ENCODE measurements at regions not wholly inside any gene's neighbourhood (a gene's known extent, or its start where the extent isn't known, plus 50 kb on each side); places are given as distances from the start of the nearest gene placed in this dataset.

DNA sequence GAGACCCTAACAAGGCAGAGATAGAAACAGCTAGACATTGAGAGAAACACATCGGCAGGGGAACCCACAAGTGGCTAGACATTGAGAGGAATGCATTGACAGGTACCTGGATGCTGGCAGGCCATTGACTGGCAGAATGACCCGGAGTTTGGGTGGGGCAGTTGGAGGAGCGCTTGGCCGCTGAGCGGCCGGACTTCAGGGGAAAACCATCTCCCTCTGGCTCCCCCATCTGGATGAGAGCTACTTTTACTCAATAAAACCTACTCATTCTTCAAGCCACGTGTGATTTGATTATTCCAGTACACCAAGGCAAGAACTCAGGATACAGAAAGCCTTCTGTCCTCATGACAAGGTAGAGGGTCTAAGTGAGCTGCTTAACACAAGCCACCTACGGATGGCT is 473.4 kb downstream of the SLITRK5 start:
- no peaks in the 10 kb centered on the region for H3K9me3 Mint-ChIP-seq
- H3K27ac Mint-ChIP-seq: no peak overlapping the region
- no peaks in the 10 kb centered on the region for H3K36me3 Mint-ChIP-seq
- no peaks in the 10 kb centered on the region for H3K4me1 Mint-ChIP-seq
- H3K27me3 Mint-ChIP-seq: no peaks in the 10 kb centered on the region
- H3K4me3 Mint-ChIP-seq: no peak overlapping the region

DNA sequence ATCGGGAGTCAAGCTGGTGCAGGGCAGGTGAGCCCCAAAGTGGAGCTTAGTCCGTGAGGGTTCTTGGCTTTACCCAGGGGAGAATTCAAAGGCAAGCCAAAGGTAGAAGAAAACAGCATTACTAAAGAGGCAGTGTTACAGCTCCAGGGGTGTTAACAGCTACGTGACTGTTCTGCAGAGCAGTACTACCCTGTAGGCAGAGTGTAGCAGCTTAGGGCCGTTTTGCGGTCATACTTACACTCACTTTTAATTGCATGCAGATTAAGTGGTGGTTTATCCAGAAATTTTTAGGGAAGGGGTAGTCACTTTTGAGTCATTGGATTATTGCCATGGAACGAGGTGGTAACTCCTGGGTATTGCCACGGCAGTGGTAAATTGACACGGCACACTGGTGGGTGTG is 482.2 kb downstream of the SLITRK5 start:
- no peaks in the 10 kb centered on the region for H3K27me3 Mint-ChIP-seq
- no peak overlapping the region for H3K4me3 Mint-ChIP-seq
- H3K9me3 Mint-ChIP-seq: peaks cover 5% of the 10 kb centered on the region
- H3K27ac Mint-ChIP-seq: no peak overlapping the region
- no peaks in the 10 kb centered on the region for H3K4me1 Mint-ChIP-seq
- H3K36me3 Mint-ChIP-seq: no peaks in the 10 kb centered on the region

DNA sequence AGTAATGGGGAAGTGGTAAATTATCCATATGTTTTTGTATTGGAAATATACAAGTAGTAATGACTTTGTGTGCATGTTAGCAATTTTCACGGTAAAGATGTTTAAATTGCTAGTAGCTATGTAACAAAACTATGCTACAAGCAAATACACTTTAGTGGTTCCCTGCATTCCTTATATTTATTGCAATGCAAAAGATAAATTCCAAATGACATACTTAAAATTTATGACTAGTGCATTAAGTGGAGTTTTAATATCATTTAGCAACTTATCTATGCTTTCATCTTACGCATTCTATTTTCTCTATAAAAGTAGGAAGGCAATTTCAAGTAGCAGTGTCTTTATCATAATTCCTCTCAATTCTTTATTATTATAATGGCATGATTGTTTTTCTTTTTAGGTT is 482.8 kb downstream of the SLITRK5 start:
- Mint-ChIP-seq H3K4me1 (no peaks in the 10 kb centered on the region), H3K27me3 (no peaks in the 10 kb centered on the region), H3K4me3 (no peak overlapping the region), H3K9me3 (peaks cover 5% of the 10 kb centered on the region), H3K27ac (no peak overlapping the region), H3K36me3 (no peaks in the 10 kb centered on the region)

DNA sequence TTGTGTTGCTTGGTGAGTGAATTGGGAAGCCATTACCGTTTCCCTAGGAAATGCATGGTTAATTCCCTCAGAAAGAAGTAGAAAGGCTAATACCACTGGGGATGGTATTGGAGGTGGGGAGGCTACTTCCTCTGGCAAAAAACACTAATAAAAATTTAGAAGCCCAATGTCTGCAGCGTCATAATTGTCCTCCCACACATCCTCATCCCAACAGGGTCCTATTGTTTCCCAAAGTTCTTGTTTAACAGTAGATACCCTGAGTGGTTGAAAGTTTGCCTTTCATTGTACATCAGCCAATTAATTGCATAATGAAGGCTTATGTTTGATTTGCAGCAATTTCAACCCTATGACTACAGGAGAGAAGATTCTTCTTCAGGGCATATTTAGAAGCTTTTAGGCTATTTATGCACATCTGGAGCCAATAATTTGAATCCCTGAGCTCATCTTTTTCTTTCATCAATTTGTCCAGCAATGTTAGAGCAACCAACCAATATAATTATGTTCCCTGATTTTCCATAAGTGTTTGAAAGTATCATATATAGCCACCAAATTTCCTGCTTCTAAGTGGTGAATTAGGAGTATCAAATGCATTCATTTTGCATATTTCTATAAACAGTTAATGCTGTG is 491.0 kb downstream of the SLITRK5 start:
- no peaks in the 10 kb centered on the region for H3K36me3 Mint-ChIP-seq
- H3K9me3 Mint-ChIP-seq: no peaks in the 10 kb centered on the region
- no peaks in the 10 kb centered on the region for H3K4me1 Mint-ChIP-seq
- H3K4me3 Mint-ChIP-seq: no peak overlapping the region
- H3K27ac Mint-ChIP-seq: no peak overlapping the region
- H3K27me3 Mint-ChIP-seq: no peaks in the 10 kb centered on the region

DNA sequence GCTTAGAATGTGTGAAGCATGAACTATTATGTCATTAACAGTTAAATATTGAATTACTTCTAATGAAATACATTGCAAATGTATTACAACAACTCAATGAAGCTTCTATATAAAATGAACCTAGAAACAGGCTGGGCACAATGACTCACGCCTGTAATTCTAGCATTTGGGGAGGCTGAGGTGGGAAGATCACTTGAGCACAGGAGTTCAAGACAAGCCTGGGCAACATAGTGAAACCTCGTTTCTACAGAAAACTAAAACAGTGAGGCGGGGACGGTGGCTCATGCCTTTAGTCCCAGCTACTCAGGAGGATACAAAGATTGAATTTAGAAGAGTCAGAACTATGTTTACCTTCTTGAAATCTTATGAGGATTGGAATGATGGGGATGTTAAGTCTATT is 505.1 kb downstream of the SLITRK5 start:
- Mint-ChIP-seq H3K27ac (no peak overlapping the region), H3K36me3 (no peaks in the 10 kb centered on the region), H3K9me3 (no peaks in the 10 kb centered on the region), H3K4me1 (no peaks in the 10 kb centered on the region), H3K27me3 (no peaks in the 10 kb centered on the region), H3K4me3 (no peak overlapping the region)

DNA sequence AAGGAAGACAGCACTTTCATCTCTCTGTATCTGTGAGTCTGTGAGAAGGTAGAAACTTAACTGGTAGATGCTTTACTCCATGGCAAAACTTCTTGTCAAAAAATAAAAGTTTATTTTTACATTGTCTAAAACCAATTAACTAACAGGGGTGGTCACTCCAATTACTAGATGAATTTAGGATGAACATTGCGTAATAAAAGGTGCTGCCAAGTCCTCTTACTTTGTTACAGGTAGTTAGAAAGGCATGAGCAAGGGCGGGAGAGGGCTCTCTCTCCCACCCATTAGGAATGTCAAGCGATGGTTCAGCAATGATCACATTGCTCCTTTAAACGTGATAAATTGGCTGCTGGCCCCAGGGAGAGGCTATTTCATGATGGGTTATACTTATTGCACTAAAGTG is 512.3 kb downstream of the SLITRK5 start:
- Mint-ChIP-seq H3K27ac (no peak overlapping the region), H3K4me1 (no peaks in the 10 kb centered on the region), H3K4me3 (no peak overlapping the region), H3K27me3 (no peaks in the 10 kb centered on the region), H3K36me3 (no peaks in the 10 kb centered on the region), H3K9me3 (no peaks in the 10 kb centered on the region)

DNA sequence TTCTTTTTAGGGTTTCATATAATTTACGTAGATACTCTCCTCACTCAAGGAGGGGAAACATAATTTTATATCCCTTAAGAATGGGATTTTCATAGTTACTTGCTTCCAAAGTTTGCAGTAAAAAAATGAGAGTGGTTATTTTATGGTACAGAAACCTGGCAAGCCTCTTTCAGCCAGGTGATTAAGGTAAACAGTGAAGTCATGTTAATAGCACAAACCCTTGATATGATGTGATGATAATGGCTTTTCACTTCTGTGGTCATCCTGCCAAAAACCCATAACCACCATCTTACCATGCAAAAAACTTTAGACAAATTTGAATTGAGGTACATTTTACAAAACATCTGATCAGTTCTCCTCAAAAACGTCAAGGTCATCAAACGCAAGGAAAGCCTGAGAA is 517.8 kb downstream of the SLITRK5 start:
- peaks cover 5% of the 10 kb centered on the region for H3K9me3 Mint-ChIP-seq
- no peaks in the 10 kb centered on the region for H3K4me1 Mint-ChIP-seq

DNA sequence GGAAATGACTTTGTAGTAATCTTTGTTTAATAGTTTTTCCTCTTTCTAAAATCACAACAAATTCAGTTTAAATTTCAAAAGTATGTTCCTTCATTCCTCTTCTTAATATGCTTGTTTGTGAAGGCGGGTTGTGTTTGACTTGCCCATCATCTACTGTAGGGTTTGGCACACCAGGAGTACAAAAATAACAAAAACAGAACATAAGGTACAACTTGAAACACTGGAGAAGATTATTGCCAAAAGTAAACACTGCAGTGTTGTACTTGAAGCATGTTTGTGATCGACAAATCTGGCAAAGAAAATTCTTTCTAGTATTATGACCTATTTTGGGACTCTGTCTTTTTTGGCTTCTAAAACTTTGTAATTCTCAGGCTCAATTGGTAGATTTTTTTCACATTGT is 518.6 kb downstream of the SLITRK5 start:
- H3K9me3 Mint-ChIP-seq: peaks cover 5% of the 10 kb centered on the region
- no peaks in the 10 kb centered on the region for H3K27me3 Mint-ChIP-seq
- H3K27ac Mint-ChIP-seq: no peak overlapping the region
- no peaks in the 10 kb centered on the region for H3K36me3 Mint-ChIP-seq
- no peak overlapping the region for H3K4me3 Mint-ChIP-seq
- H3K4me1 Mint-ChIP-seq: no peaks in the 10 kb centered on the region

More for the DNA sequence above, 517.8 kb downstream of the SLITRK5 start:
- no peaks in the 10 kb centered on the region for H3K36me3 Mint-ChIP-seq
- H3K27ac Mint-ChIP-seq: no peak overlapping the region
- H3K27me3 Mint-ChIP-seq: no peaks in the 10 kb centered on the region
- no peak overlapping the region for H3K4me3 Mint-ChIP-seq

DNA sequence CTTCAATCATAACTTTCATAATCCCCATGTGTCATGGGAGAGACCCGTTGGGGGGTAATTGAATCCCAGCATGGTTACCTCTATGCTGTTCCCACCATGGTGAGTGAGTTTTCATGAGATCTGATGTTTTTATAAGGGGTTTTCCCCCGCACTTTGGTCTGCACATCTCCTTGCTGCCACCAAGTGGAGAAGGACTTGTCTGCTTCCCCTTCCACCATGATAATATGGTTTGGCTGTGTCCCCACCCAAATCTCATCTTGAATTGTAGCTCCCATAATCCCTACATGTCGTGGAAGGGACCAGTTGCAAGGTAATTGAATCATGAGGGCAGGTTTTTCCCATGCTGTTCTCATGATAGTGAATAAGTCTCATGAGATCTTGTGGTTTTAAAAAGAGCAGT is 524.9 kb downstream of the SLITRK5 start:
- Mint-ChIP-seq H3K9me3 (peaks cover 15% of the 10 kb centered on the region), H3K4me3 (no peak overlapping the region), H3K27ac (no peak overlapping the region), H3K36me3 (no peaks in the 10 kb centered on the region), H3K4me1 (no peaks in the 10 kb centered on the region), H3K27me3 (peaks cover 1% of the 10 kb centered on the region)

DNA sequence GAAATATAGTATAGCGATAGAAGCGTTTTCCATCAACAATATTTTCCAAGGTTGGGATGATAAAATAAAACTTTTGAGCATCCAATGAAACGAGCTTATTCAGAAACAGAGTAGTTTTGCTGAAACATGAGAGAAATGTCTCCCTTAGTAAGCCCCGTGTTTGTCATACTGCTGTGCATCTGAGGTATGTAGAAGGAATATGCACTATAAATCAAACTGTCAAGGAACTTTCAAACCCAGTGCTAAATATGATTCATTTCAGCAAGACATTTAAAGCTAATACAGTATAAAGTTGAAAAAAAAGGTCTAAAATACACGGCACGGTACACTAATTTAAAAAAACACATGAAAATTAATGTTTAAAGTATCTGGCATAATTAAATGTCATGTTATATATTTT is 546.2 kb downstream of the SLITRK5 start:
- Mint-ChIP-seq H3K36me3 (no peaks in the 10 kb centered on the region), H3K4me3 (no peak overlapping the region), H3K9me3 (peaks cover 6% of the 10 kb centered on the region), H3K27me3 (no peaks in the 10 kb centered on the region), H3K27ac (no peak overlapping the region), H3K4me1 (no peaks in the 10 kb centered on the region)

DNA sequence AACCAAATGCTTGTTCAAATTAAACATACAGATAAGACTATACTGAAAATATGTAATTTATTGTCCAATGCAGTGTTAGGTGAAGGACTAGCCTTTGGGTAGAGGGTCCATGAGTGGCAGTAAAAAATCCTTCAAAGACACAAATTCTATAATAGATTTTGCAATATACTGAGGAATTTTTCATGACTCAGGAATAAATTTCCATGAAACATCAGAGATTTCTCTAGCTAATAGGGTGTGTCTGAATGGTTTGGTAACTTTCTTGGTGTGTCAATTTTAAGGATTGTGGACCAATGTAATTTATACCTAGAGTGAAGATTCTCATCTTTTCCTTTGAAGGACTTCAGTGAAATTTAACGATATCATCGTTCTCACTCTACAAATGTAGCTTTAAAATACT is 546.7 kb downstream of the SLITRK5 start:
- H3K36me3 Mint-ChIP-seq: no peaks in the 10 kb centered on the region

DNA sequence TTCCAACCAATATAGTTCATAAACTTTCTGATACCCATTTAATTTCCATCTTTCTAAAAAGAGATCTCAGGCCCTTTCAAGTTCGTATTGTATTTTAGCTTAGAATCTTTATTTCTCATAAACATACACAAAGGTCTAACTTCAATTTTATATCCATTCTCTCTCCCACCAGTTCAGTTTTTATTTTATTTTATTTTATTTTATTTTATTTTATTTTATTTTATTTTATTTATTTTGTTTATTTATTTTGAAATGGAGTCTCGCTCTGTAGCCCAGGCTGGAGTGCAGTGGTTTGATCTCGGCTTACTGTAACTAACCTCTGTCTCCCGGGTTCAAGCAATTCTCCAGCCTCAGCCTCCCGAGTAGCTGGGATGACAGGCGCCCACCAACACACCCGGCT is 552.8 kb downstream of the SLITRK5 start:
- no peaks in the 10 kb centered on the region for H3K36me3 Mint-ChIP-seq
- H3K4me3 Mint-ChIP-seq: no peak overlapping the region
- no peaks in the 10 kb centered on the region for H3K4me1 Mint-ChIP-seq
- H3K27ac Mint-ChIP-seq: no peak overlapping the region
- peaks cover 5% of the 10 kb centered on the region for H3K9me3 Mint-ChIP-seq
- no peaks in the 10 kb centered on the region for H3K27me3 Mint-ChIP-seq

More for the DNA sequence above, 546.7 kb downstream of the SLITRK5 start:
- no peak overlapping the region for H3K27ac Mint-ChIP-seq
- no peak overlapping the region for H3K4me3 Mint-ChIP-seq
- H3K9me3 Mint-ChIP-seq: peaks cover 6% of the 10 kb centered on the region
- no peaks in the 10 kb centered on the region for H3K4me1 Mint-ChIP-seq
- no peaks in the 10 kb centered on the region for H3K27me3 Mint-ChIP-seq

DNA sequence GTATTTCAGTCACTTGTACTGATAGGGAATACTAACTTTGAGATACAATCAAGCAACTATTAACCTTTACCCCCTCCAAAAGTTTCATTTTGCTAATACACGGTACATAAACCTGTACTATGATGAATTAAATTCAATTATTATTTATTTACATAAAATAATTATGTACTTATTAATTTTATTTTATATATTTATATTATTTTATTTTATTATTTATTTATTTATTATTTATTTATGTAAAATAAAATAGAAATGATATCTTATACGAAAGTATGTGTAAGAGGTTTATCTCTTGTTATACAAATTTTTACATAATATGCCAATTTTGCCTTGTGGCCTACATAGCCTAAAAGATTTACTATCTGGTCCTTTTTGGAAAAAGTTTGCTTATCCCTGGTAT is 564.3 kb downstream of the SLITRK5 start:
- no peaks in the 10 kb centered on the region for H3K27me3 Mint-ChIP-seq
- no peaks in the 10 kb centered on the region for H3K9me3 Mint-ChIP-seq
- no peak overlapping the region for H3K27ac Mint-ChIP-seq
- H3K4me1 Mint-ChIP-seq: no peaks in the 10 kb centered on the region
- H3K4me3 Mint-ChIP-seq: no peak overlapping the region
- no peaks in the 10 kb centered on the region for H3K36me3 Mint-ChIP-seq

DNA sequence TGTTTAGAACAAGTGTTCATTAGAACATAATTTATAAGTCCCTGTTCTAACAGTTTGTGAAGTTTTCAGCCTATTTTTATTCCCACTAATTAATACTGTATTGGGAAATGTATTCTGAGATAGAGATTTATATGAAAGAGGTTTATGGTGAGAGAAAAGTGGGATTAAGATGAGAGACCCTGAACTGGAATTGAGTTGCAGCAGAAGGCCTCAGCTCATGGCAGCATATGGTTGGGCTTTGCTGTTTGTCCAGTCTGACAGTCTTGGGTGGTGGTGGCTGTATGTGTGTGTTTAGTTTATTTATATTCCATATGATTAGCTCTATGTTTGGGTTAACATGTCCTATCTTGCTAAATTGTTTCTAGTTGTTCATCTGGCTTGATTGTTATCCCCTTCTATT is 575.1 kb downstream of the SLITRK5 start:
- H3K9me3 Mint-ChIP-seq: no peaks in the 10 kb centered on the region
- H3K4me3 Mint-ChIP-seq: no peak overlapping the region
- no peak overlapping the region for H3K27ac Mint-ChIP-seq
- H3K36me3 Mint-ChIP-seq: no peaks in the 10 kb centered on the region
- H3K27me3 Mint-ChIP-seq: no peaks in the 10 kb centered on the region
- H3K4me1 Mint-ChIP-seq: no peaks in the 10 kb centered on the region

DNA sequence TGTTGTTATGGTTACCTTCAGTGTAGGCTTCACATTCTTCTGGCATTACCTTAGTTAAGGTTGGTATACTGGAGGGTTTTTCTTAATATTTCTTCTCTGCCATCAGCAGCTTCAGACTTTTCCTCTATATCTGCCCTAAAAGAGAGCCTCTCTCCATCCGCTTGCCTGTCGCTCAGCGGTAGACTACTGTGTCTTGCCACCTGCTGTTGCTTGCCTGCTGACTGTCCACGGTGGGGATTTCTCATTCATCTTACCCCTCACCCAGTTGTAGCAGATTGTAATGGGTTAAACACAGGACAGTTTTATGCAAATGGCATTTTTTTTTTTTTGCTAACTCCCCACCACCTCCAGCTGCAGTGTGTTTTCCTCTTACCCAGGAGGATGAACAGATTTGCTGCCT is 577.2 kb downstream of the SLITRK5 start:
- Mint-ChIP-seq H3K36me3 (no peaks in the 10 kb centered on the region), H3K4me1 (no peaks in the 10 kb centered on the region), H3K9me3 (no peaks in the 10 kb centered on the region), H3K4me3 (no peak overlapping the region), H3K27ac (no peak overlapping the region), H3K27me3 (no peaks in the 10 kb centered on the region)

DNA sequence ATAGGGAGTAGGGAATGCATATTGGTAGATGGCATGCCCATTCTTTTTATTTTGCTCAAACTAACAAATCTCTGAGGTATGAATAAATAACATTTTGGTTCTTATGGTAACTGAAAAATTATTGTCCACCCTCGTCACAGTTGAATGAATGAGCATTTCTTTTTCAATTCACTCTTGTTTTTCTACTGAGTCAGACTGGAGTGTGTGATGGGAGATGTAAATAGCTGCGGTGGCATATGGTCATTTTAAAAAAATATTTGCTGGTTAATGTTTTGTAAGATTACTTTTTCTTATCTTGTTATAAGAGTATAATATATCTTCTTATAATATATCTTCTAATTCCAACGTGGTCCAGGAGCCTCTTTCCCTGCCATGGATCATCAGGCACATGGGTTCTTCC is 586.5 kb downstream of the SLITRK5 start:
- no peaks in the 10 kb centered on the region for H3K27me3 Mint-ChIP-seq
- no peaks in the 10 kb centered on the region for H3K36me3 Mint-ChIP-seq
- no peaks in the 10 kb centered on the region for H3K9me3 Mint-ChIP-seq
- no peak overlapping the region for H3K27ac Mint-ChIP-seq
- no peak overlapping the region for H3K4me3 Mint-ChIP-seq
- no peaks in the 10 kb centered on the region for H3K4me1 Mint-ChIP-seq

DNA sequence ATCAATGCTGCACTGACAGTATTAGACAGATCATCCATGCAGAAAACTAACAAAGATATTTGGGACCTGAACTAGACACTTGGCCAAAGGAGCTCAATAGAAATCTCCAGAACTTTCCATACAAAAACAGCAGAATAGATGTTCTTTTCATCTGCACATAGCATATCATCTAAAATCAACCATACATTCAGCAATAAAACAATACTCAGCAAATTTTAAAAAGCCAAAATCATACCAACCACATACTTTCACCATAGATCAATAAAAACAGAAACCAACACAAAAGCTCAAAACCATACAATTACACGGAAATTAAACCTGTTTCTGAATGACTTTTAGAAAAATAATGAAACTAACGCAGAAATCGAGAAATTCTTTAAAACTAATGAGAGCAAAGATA is 592.6 kb downstream of the SLITRK5 start:
- H3K27me3 Mint-ChIP-seq: no peaks in the 10 kb centered on the region
- no peak overlapping the region for H3K4me3 Mint-ChIP-seq
- peak overlapping the region; percentile 4 for H3K27ac Mint-ChIP-seq

More for the DNA sequence above, 592.6 kb downstream of the SLITRK5 start:
- Mint-ChIP-seq H3K36me3 (no peaks in the 10 kb centered on the region), H3K9me3 (peaks cover 14% of the 10 kb centered on the region), H3K4me1 (no peaks in the 10 kb centered on the region)

Measured in activated naive CD4-positive, alpha-beta T cell treated with anti-CD3 and anti-CD28 coated beads, Interleukin-2, amount 50 U/mL, for 24 hours (primary cell).